Mesothelial cell of epicardium (in vitro differentiated cells): ENCODE measurements at regions not wholly inside any gene's neighbourhood (a gene's known extent, or its start where the extent isn't known, plus 50 kb on each side); places are given as distances from the start of the nearest gene placed in this dataset.
"Not testable (repeated sequence)": the region's sequence is repeated elsewhere in the genome, so short reads cannot be mapped to it uniquely, and the experiment has no call there.

ENCODE experiments used
- DNase-seq, 2 experiments: peaks; one replicate each; pipeline ENCODE4 v3.0.0; 2021; ENCODE audit warnings: low spot score in 2 of 2; ENCODE audit not compliant: unreplicated experiment in 2 of 2
- H3K27ac Mint-ChIP-seq: 2 replicates; pipeline ENCODE4 v1.8.0; 2021; ENCODE audit warnings: mixed read lengths
- H3K27me3 Mint-ChIP-seq: 2 replicates; pipeline ENCODE4 v1.8.0; 2021; ENCODE audit warnings: low read depth, mixed read lengths
- H3K36me3 Mint-ChIP-seq: 2 replicates; pipeline ENCODE4 v1.8.0; 2021; ENCODE audit warnings: mixed read lengths
- H3K4me1 Mint-ChIP-seq: 2 replicates; pipeline ENCODE4 v1.8.0; 2021; ENCODE audit warnings: mixed read lengths
- H3K4me3 Mint-ChIP-seq: 2 replicates; pipeline ENCODE4 v1.8.0; 2021; ENCODE audit warnings: mild to moderate bottlenecking, moderate library complexity, mixed read lengths
- H3K9me3 Mint-ChIP-seq: 2 replicates; pipeline ENCODE4 v1.8.0; 2021; ENCODE audit warnings: mixed read lengths
- TF ChIP-seq, protein P1 (sequence below): fragments of 200-600 bp; sonication (generic); IDR thresholded peaks from one replicate; pipeline ENCODE4 v1.5.0; 2021; ENCODE audit warnings: antibody characterized with exemption; ENCODE audit not compliant: unreplicated experiment

GRCh38 chr1:164456272-164456671, 102.7 kb upstream of the PBX1 start:
- peaks cover 36% of the 10 kb centered on the region for H3K9me3 Mint-ChIP-seq
- H3K4me3 Mint-ChIP-seq = no peak overlapping the region
- H3K36me3 Mint-ChIP-seq = peaks cover 4% of the 10 kb centered on the region
- DNase-seq = no peak
- H3K27ac Mint-ChIP-seq = no peak overlapping the region
- no peaks in the 10 kb centered on the region for H3K4me1 Mint-ChIP-seq
- TF ChIP-seq, protein P1, sequence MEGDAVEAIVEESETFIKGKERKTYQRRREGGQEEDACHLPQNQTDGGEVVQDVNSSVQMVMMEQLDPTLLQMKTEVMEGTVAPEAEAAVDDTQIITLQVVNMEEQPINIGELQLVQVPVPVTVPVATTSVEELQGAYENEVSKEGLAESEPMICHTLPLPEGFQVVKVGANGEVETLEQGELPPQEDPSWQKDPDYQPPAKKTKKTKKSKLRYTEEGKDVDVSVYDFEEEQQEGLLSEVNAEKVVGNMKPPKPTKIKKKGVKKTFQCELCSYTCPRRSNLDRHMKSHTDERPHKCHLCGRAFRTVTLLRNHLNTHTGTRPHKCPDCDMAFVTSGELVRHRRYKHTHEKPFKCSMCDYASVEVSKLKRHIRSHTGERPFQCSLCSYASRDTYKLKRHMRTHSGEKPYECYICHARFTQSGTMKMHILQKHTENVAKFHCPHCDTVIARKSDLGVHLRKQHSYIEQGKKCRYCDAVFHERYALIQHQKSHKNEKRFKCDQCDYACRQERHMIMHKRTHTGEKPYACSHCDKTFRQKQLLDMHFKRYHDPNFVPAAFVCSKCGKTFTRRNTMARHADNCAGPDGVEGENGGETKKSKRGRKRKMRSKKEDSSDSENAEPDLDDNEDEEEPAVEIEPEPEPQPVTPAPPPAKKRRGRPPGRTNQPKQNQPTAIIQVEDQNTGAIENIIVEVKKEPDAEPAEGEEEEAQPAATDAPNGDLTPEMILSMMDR = no peak
- H3K27me3 Mint-ChIP-seq = no peaks in the 10 kb centered on the region

GRCh38 chr1:164459176-164459575, 99.8 kb upstream of the PBX1 start:
- not testable (repeated sequence) for H3K36me3 Mint-ChIP-seq, H3K27ac Mint-ChIP-seq, H3K4me1 Mint-ChIP-seq, H3K4me3 Mint-ChIP-seq, H3K27me3 Mint-ChIP-seq, DNase-seq
- H3K9me3 Mint-ChIP-seq = peaks cover 20% of the 10 kb centered on the region

DNA sequence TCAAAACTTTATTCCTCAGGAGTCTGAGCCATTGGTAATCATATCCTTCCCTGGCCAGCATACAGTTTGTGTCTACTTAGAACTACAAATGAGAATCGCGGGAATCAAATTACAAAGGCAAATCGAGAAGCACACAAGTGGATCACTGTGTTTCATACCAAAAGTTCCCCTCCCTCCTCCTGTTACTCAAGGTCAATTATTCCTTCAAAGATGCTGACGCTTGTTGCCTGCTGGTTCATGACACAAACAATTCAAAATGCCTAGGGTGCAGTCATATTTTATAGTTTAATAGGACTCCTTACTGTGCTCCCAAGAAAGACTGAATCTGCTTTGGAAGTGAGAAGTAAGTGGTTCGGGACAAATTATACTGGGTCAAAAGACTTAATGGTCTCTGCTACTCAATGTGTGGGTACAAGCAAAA, 93.0 kb upstream of the PBX1 start:
- DNase-seq = no peak
- H3K36me3 Mint-ChIP-seq = no peaks in the 10 kb centered on the region
- H3K27ac Mint-ChIP-seq = no peak overlapping the region
- no peaks in the 10 kb centered on the region for H3K27me3 Mint-ChIP-seq
- peaks cover 14% of the 10 kb centered on the region for H3K9me3 Mint-ChIP-seq
- H3K4me1 Mint-ChIP-seq = no peaks in the 10 kb centered on the region
- no peak overlapping the region for H3K4me3 Mint-ChIP-seq
- TF ChIP-seq, protein P1 = no peak

GRCh38 chr1:164466429-164466828, 92.6 kb upstream of the PBX1 start:
- no peak overlapping the region for H3K4me3 Mint-ChIP-seq
- H3K27me3 Mint-ChIP-seq = no peaks in the 10 kb centered on the region
- peaks cover 14% of the 10 kb centered on the region for H3K9me3 Mint-ChIP-seq
- H3K27ac Mint-ChIP-seq = no peak overlapping the region
- no peaks in the 10 kb centered on the region for H3K36me3 Mint-ChIP-seq
- DNase-seq = no peak
- TF ChIP-seq, protein P1 = no peak
- H3K4me1 Mint-ChIP-seq = no peaks in the 10 kb centered on the region

DNA sequence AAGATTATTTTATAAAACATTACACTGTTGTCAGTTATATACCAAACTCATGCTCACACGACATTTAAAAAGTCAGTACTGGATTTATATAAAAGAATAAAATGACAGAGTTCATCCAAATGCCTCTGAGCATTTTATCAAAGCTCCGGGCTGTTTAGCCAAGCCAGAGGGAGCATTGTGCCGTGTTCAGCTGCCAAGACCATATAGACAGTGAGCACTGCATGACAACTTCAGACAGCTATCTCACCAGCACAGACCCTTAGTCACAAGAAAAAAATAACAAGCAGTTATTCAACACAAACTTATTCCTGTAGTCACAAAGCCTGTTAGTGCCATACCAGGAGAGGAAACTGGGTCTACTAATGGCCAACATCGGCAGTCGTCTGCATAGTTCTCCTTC, 88.0 kb upstream of the PBX1 start:
- TF ChIP-seq, protein P1 = no peak
- no peak overlapping the region for H3K4me3 Mint-ChIP-seq
- DNase-seq = no peak
- H3K4me1 Mint-ChIP-seq = no peaks in the 10 kb centered on the region
- no peaks in the 10 kb centered on the region for H3K36me3 Mint-ChIP-seq
- no peaks in the 10 kb centered on the region for H3K27me3 Mint-ChIP-seq
- no peak overlapping the region for H3K27ac Mint-ChIP-seq
- peaks cover 12% of the 10 kb centered on the region for H3K9me3 Mint-ChIP-seq

DNA sequence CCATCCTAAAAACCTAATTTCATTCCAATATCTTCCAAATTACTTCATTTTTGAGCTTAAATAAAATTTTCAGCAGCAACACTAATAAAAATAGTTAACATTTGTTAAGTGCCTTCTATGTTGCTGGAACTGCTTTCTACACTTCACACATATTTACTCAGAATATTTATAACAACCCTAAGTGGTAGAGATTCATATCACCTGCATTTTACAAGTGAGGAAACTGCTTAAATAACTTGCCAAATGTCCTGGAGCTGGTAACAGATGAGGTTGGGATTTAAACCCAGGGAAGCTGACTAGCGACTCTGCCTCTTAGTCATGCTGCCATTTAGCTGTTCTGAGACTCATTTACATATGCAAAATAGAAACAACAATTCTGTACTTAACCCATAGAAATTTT, 86.1 kb upstream of the PBX1 start:
- no peak for DNase-seq
- H3K9me3 Mint-ChIP-seq = peaks cover 9% of the 10 kb centered on the region
- H3K36me3 Mint-ChIP-seq = no peaks in the 10 kb centered on the region
- TF ChIP-seq, protein P1 = no peak
- H3K27me3 Mint-ChIP-seq = no peaks in the 10 kb centered on the region
- H3K27ac Mint-ChIP-seq = no peak overlapping the region
- H3K4me3 Mint-ChIP-seq = no peak overlapping the region
- H3K4me1 Mint-ChIP-seq = no peaks in the 10 kb centered on the region
